ENCODE measurements at regions not wholly inside any gene's neighbourhood (a gene's known extent, or its start where the extent isn't known, plus 50 kb on each side); places are given as distances from the start of the nearest gene placed in this dataset.
"Not testable (repeated sequence)": the region's sequence is repeated elsewhere in the genome, so short reads cannot be mapped to it uniquely, and the experiment has no call there.

DNA sequence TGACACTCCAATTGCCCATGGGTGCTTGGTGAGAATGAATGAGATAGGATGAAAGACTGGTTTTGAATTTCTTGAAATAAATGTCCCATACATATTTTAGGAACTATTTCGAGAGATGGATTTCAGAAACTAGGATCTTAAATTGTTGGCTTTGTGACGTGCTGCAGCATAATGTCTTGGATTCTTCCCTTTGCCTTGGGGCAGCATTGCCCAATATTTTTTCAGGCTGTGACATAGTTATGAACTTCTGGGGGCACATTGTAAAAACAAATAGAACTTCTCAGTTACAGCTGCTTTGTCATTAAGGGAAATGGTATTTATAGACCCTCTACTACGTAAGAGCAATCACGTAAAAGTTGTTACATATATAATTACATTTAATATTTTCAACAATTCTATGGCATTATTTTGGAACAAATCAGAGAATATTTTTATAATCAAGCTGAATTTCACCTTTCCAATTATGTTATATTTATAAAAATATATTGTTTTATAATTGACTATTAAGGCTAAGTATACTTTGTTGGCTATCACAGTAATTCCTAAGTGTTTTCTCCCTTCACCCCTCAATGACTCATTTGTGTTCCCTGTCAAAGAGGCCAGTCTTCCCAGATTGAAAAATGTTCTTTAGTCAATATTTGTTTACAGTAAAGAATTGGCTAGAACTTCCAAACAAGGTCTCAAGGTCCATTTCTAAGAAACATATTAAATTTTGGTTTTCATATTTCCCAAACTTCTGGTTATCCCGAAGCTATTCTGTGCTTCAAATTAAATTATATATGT, 1388.3 kb upstream of the ACO1 start:
- no peak for DNase-seq
- in situ Hi-C loops (cut with MboI; ENCODE audit: low pct_unique_long_range_greater_than_20kb, low sequenced_read_pairs): no loop called here

DNA sequence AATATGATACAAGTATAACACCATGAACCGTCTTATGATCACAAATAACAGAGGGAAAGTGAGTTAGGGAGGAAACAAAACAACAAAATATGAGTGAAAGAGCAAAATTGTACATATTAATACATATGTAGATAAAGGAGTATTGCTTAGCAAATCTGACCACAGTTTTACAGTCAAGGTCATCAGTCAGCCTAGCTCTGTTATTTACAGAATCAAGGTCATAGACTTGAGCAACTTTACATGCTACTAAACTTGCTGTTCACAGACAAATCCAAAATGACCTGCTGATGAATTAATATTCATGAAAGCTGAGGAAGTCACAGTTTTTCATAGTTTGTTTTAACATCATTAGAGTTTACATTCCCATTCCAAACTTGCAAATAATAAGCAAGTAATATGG, 1387.7 kb upstream of the ACO1 start:
- DNase-seq: no peak
- in situ Hi-C loops (cut with MboI; ENCODE audit: low pct_unique_long_range_greater_than_20kb, low sequenced_read_pairs): no loop called here

DNA sequence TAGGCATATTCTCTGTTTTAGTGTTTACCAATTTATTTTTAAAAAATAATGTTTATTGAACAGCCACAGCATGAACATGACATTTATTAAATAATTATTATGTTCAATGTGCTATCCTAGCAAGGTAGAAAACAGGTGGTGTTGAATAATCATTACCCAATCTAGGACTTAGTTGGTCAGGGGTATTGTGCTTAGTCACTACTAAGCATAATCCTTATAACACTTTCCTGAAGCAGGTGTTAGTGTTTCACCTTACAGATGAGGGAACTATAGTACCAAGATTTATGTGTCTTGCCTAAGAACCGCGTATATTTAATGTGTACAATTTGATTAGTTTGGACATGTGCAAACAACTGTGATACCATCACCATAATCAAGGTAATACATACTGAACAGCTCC, 1387.2 kb upstream of the ACO1 start:
- in situ Hi-C loops (cut with MboI; ENCODE audit: low pct_unique_long_range_greater_than_20kb, low sequenced_read_pairs): no loop called here

DNA sequence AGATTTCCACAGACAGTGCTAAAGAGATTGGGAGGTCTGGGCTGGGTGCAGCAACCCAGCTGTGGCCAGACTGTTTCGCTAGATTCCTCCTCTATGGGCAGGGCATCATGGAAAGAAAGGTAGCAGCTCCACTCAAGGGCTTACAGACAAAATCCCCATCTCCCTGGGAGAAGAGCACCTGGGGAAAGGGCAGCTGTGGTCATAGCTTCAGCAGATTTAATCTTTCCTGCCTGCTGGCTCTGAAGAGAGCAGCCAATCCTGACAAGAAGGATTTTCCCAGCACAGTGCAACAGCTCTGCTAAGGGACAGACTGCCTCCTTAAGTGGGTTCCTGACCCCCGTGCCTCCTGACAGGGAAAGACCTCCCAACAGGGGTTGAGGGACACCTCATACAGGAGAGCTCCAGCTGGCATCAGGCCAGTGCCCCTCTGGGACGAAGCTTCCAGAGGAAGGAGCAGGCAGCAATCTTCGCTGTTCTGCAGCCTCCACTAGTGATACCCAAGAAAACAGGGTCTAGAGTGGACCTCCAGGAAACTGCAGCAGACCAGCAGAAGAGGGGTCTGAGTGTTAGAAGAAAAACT, 1379.3 kb upstream of the ACO1 start:
- DNase-seq: no peak
- in situ Hi-C loops (cut with MboI; ENCODE audit: low pct_unique_long_range_greater_than_20kb, low sequenced_read_pairs): no loop called here

More for the DNA sequence above, 1387.2 kb upstream of the ACO1 start:
- DNase-seq: no peak

DNA sequence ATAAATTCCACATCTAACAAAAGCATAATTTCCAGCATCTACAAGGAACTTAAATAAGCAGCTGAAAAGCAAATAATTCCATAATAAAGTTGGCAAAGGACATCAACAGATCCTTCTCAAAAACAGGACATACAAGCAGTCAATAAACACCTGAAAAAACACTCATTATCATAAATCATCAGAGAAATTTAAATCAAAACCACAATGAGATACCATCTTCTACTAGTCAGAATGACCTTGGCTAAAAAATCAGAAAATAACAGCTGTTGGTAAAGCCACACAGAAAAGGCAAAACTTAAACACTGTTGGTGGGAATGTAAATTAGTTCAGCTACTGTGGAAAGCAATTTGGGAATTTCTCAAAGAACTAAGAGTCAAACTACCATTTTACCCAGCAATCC, 1371.1 kb upstream of the ACO1 start:
- in situ Hi-C loops (cut with MboI; ENCODE audit: low pct_unique_long_range_greater_than_20kb, low sequenced_read_pairs): no loop called here
- no peak for DNase-seq

DNA sequence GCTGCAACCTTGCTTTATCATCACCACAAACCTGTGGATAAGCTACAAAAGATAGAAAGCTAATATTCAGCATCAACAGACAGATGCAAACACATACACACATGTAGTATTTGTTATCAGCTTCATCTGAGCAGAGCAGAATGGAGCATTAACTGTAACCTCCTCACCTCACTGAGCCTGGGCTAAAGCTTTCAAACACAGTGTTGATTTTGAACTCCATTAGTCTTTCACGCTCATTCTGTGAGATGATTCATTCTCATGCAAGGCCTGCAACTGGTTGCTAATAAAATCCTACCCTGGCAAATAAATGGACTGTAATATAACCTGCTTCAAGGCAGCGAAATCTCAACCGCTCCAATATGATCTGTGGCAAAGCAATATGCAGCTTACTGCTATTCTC, 1360.6 kb upstream of the ACO1 start:
- in situ Hi-C loops (cut with MboI; ENCODE audit: low pct_unique_long_range_greater_than_20kb, low sequenced_read_pairs): no loop called here

DNA sequence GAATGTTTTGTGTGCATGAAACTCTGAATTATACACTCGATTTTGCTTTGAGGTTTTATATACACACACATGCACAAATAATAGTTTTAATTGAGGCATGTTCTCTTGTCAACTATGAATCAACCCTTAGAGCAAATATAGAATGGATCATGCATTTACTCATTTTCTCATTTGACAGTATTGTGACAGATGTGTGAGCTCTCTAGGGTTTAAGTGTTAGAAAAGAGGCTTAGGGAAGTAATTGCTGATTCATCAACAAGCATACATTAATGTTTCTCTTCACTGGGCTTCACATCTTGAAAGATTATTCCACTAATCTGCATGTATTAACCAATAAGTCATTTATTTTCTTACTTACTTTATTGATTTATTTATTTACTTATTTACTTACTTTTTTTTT, 1356.8 kb upstream of the ACO1 start:
- no peak for DNase-seq
- in situ Hi-C loops (cut with MboI; ENCODE audit: low pct_unique_long_range_greater_than_20kb, low sequenced_read_pairs): no loop called here

More for the DNA sequence above, 1360.6 kb upstream of the ACO1 start:
- DNase-seq: no peak

DNA sequence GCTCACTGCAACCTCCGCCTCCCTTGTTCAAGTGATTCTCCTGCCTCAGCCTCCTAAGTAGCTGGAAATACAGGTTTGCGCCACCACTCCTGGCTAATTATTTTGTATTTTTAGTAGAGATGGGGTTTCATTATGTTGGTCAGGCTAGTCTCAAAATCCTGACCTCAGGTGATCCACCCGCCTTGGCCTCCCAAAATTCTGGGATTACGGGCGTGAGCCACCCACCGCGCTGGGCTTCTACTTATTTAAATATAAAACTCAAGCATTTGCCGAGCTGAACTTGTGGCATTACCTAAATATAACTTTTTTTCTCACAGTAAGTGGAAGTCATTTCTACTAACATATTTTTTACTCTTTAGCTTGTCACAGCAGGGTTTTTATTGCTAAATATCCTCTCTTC, 1356.3 kb upstream of the ACO1 start:
- no peak for DNase-seq
- in situ Hi-C loops (cut with MboI; ENCODE audit: low pct_unique_long_range_greater_than_20kb, low sequenced_read_pairs): no loop called here

DNA sequence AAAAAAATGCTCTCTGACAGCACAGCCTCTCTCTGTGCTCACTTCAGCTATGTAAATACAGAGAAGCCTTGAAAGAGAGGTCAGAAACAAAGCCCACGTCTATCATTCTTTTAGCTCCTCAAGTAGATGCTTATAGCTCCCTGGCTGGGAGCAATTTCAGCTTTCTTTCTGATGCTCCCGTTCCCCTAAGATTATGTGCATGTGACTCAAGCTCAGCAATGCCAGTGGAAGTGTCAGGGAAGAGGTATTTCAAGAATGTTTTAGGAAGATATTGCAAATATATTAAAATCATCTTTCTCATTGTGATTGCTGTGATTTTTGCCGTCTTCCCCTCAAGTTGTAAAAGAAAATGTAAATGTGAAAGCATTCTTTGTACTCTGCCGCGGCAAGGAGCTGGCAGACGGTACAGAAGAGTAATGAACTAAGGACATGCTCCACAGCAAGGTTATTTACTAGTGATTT, 1353.7 kb upstream of the ACO1 start:
- DNase-seq: no peak
- in situ Hi-C loops (cut with MboI; ENCODE audit: low pct_unique_long_range_greater_than_20kb, low sequenced_read_pairs): no loop called here

DNA sequence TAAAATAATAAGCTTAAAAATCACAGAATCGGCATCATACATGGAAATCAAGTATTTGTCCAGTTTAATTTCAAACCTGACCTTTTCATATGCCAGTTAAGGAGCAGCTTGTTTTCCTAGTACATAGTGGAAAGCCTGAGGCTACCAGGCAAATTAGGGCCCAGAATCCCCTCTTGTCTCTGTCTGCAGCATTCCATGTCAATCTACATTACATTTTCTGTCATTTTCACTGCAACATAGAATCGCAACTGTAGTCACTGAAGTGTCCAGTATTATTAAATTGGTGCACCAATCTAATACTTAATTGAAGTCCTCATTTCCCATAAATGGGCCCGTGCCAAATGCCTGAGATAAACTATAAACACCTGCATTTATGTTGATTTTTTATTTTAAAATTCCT, 1352.2 kb upstream of the ACO1 start:
- DNase-seq: no peak
- in situ Hi-C loops (cut with MboI; ENCODE audit: low pct_unique_long_range_greater_than_20kb, low sequenced_read_pairs): no loop called here

DNA sequence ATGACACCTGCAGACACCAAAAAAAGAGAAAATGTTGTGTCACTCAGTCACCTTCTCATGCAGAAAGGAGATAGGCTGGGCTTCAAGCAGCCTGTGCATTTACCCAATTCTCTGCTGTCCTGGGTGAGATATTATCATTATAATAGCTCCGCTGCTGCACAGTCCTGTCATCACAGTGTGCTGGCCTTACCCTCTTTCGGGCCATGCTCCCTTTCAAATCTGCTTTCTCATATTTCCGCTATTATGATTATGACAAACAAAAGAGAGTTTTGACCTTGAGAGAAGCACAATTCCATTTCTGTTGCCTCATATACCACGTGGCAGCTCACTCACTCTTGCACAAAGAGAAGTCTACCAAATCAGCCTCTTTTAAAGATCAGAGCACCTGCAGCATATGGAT, 1350.1 kb upstream of the ACO1 start:
- DNase-seq: no peak
- in situ Hi-C loops (cut with MboI; ENCODE audit: low pct_unique_long_range_greater_than_20kb, low sequenced_read_pairs): no loop called here

DNA sequence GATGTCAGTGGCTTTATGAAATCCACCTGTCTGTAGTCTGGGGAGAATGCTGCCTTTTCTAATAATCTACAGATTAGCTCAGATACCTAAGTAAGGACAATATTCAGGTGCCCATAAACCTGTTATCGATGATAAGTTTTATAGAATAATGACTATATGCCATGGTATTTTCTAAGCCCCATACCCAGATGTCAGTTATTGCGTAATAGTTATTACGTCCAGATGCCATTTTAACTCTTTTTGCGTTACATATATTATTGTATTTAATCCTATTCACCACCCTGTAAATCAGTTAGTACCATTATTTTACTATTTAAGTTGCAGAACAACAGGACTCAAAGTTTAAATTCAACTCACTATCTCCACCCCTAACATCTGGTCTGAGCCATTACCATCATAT, 1343.9 kb upstream of the ACO1 start:
- in situ Hi-C loops (cut with MboI; ENCODE audit: low pct_unique_long_range_greater_than_20kb, low sequenced_read_pairs): no loop called here
- DNase-seq: no peak

DNA sequence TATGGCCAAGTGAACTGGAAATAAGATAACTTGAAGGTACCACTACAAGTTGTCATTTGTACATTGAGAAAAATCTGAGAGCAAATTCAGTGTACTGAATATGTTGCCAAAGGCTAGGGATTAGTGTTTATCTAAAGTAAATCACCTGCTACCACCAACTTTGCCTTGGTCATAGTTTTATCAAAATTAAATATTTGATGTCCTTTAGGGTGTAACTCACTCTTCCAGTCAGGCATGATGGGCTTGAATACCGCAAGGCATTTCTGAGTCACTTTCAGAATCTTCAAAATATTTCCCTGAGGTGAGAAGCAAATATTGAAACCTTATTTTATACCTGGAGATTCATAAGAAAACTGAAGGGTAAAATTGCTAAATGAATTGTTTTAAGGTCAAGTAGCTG, 1338.6 kb upstream of the ACO1 start:
- in situ Hi-C loops (cut with MboI; ENCODE audit: low pct_unique_long_range_greater_than_20kb, low sequenced_read_pairs): no loop called here
- no peak for DNase-seq

DNA sequence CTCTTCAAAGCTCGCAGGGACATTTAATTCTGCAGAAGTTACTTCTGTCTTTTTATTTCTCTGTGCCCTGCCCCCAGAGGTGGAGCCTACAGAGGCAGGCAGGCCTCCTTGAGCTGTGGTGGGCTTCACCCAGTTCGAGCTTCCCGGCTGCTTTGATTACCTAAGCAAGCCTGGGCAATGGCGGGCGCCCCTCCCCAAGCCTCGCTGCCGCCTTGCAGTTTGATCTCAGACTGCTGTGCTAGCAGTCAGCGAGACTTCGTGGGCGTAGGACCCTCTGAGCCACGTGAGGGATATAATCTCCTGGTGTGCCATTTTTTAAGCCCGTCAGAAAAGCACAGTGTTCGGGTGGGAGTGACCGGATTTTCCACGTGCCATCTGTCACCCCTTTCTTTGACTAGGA, 1322.9 kb upstream of the ACO1 start:
- DNase-seq; in situ Hi-C loops (cut with MboI; ENCODE audit: low pct_unique_long_range_greater_than_20kb, low sequenced_read_pairs): not testable (repeated sequence)

DNA sequence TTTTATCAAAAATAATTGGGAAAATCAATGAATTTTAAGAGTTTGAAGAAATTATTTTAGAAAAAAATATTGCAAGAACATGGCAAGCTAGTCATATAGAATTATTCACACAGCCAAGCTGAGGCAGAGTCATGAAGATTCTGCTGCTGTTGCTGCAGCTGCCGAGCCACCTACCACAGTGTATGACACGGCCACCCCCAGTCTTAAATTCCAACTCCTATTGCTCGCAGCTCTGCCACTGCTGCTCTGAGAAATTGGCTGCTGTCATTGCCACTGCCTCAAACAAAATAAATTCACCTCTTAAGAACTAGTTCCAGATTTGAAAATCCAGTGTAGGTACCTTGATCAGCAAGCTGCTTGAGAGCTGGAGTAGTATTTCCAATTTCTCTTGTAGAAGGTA, 1318.8 kb upstream of the ACO1 start:
- no peak for DNase-seq
- in situ Hi-C loops (cut with MboI; ENCODE audit: low pct_unique_long_range_greater_than_20kb, low sequenced_read_pairs): no loop called here

DNA sequence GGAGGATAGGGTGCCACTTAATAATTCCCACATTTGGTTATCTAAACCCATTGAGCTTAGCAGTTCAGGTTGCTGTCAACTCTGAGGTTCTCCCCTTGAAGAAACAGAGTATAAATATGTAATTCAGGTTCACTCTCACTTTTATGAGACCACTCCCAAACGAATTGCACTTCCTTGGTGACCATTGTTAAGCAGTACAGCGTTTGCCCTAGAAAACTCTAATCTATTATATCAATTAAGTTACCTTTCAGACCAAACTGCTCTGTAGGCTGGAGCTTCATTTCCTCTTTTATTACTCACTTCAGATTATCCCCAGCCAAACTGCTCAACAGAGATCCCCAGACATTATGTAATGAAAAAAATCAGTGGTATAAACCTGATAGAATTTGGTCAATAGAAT, 1317.0 kb upstream of the ACO1 start:
- in situ Hi-C loops (cut with MboI; ENCODE audit: low pct_unique_long_range_greater_than_20kb, low sequenced_read_pairs): no loop called here
- DNase-seq: no peak

DNA sequence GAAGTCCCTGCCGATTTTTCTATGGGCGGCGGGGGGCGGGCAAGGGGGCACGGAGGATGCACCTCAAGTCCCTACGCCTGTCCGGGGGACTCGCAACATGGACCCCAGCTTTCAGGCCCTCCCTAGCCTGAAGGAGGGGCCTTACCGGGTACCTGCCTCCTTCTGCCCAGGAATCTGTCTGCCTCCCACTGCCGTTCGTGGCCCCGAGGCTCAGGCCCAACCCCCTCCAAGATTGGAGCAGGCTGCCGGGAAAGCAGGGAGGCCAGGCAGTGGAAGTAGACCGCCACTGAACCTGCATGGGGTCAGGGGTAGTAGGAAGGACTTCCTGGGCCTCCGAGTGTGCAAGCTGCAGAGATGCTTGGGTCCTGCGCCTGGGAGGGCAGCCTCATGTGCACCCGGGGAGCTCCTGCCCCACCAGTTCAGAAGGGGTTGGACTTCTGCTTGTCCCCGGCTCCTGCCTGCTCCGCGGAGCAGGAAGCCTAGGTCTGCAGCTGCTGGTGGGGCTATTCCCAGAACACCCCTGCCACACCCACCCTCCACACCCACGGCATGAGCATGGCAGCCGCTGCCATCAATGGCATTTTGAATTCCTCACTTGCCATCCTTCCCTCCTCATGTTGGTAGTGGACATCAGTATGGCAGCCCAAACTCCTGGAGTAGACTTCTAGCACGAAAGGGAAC, 1312.7 kb upstream of the ACO1 start:
- in situ Hi-C loops (cut with MboI; ENCODE audit: low pct_unique_long_range_greater_than_20kb, low sequenced_read_pairs): no loop called here

DNA sequence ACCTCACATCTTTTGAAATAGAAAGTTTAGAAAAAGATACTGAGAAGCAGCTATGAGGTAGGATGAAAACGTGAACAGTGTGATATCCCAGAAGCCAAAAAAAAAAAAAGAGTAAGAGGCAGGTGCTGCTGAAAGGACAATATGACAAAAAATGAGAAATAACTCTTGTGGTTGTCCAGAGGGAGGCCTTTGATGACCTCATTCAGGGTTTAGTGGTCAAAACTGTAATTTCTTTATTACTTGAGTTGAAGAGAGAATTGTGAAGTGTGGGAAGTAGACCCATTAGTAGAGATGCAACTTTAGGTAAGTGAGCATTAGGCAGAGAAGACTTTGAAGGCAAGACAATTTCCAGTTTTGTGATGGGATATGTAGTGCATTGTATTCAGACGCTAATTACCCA, 1306.3 kb upstream of the ACO1 start:
- in situ Hi-C loops (cut with MboI; ENCODE audit: low pct_unique_long_range_greater_than_20kb, low sequenced_read_pairs): no loop called here
- DNase-seq: no peak

More for the DNA sequence above, 1312.7 kb upstream of the ACO1 start:
- no peak for DNase-seq

DNA sequence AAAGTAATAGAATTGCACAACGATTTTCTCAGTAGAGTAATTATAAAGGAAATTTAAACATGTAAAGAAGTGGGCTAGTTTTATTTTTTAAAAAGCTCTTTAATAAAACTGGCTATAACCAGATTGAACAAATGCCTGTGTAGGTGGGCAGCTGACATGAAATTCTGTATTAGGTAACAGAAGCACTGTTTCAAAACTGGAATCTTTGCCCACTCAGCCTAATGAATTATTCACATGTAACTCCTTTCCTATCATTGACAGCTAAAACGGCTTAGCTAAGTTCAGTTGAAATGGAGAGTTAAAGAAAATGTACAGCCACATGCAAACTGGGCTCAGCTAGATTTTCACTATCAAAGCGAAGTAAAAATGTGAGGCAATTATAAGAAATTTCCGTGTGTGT, 1300.1 kb upstream of the ACO1 start:
- in situ Hi-C loops (cut with MboI; ENCODE audit: low pct_unique_long_range_greater_than_20kb, low sequenced_read_pairs): no loop called here
- DNase-seq: no peak

DNA sequence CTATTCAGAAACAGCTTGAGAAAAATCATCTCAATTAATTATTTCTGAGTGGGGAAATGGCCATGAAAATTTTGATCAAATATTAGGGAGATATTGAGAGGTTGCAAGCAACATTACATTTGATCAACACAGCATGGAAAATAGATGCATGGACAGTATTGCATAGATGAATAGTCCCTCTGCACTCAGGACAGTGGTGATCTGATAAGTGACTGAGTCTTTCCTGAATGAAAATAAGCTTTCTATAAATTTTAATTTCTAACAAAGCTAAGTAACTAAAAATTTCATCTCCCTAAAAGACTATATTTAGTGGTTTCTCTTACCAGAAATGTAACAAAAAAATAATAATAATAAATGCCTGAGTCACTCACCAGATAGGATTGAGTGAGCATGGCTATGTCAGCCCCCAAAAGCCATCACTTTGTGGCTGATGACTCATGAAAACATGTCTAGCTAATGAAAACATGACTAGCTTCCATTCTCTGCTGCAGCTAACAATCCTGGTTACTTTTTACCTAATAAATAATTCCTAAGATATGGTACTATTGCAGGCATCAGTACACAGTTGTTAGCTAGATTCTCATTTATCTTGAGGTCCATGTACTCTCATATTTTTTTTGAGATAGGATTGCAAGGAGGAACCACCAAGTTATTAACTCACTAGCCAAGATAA, 1294.8 kb upstream of the ACO1 start:
- in situ Hi-C loops (cut with MboI; ENCODE audit: low pct_unique_long_range_greater_than_20kb, low sequenced_read_pairs): no loop called here
- DNase-seq: no peak
